ENCODE measurements at regions not wholly inside any gene's neighbourhood (a gene's known extent, or its start where the extent isn't known, plus 50 kb on each side); places are given as distances from the start of the nearest gene placed in this dataset.

- TF ChIP-seq, protein P1, sequence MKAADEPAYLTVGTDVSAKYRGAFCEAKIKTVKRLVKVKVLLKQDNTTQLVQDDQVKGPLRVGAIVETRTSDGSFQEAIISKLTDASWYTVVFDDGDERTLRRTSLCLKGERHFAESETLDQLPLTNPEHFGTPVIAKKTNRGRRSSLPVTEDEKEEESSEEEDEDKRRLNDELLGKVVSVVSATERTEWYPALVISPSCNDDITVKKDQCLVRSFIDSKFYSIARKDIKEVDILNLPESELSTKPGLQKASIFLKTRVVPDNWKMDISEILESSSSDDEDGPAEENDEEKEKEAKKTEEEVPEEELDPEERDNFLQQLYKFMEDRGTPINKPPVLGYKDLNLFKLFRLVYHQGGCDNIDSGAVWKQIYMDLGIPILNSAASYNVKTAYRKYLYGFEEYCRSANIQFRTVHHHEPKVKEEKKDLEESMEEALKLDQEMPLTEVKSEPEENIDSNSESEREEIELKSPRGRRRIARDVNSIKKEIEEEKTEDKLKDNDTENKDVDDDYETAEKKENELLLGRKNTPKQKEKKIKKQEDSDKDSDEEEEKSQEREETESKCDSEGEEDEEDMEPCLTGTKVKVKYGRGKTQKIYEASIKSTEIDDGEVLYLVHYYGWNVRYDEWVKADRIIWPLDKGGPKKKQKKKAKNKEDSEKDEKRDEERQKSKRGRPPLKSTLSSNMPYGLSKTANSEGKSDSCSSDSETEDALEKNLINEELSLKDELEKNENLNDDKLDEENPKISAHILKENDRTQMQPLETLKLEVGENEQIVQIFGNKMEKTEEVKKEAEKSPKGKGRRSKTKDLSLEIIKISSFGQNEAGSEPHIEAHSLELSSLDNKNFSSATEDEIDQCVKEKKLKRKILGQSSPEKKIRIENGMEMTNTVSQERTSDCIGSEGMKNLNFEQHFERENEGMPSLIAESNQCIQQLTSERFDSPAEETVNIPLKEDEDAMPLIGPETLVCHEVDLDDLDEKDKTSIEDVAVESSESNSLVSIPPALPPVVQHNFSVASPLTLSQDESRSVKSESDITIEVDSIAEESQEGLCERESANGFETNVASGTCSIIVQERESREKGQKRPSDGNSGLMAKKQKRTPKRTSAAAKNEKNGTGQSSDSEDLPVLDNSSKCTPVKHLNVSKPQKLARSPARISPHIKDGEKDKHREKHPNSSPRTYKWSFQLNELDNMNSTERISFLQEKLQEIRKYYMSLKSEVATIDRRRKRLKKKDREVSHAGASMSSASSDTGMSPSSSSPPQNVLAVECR (CRISPR knock-in tag; IDR thresholded peaks at IDR 0.05; ENCODE audit: borderline replicate concordance) = no peak
- TF ChIP-seq, protein P2, sequence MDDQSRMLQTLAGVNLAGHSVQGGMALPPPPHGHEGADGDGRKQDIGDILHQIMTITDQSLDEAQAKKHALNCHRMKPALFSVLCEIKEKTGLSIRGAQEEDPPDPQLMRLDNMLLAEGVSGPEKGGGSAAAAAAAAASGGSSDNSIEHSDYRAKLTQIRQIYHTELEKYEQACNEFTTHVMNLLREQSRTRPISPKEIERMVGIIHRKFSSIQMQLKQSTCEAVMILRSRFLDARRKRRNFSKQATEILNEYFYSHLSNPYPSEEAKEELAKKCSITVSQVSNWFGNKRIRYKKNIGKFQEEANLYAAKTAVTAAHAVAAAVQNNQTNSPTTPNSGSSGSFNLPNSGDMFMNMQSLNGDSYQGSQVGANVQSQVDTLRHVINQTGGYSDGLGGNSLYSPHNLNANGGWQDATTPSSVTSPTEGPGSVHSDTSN (CRISPR knock-in tag; IDR thresholded peaks at IDR 0.05; ENCODE audit: borderline replicate concordance) = no peak
- TF ChIP-seq PAX8 (CRISPR knock-in tag; IDR thresholded peaks at IDR 0.05; ENCODE audit: borderline replicate concordance) = no peak
- TF ChIP-seq, protein P3, sequence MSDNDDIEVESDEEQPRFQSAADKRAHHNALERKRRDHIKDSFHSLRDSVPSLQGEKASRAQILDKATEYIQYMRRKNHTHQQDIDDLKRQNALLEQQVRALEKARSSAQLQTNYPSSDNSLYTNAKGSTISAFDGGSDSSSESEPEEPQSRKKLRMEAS (IDR thresholded peaks at IDR 0.05) = no peak; the same call in 1 of the 2 replicates
- TF ChIP-seq, protein P4, sequence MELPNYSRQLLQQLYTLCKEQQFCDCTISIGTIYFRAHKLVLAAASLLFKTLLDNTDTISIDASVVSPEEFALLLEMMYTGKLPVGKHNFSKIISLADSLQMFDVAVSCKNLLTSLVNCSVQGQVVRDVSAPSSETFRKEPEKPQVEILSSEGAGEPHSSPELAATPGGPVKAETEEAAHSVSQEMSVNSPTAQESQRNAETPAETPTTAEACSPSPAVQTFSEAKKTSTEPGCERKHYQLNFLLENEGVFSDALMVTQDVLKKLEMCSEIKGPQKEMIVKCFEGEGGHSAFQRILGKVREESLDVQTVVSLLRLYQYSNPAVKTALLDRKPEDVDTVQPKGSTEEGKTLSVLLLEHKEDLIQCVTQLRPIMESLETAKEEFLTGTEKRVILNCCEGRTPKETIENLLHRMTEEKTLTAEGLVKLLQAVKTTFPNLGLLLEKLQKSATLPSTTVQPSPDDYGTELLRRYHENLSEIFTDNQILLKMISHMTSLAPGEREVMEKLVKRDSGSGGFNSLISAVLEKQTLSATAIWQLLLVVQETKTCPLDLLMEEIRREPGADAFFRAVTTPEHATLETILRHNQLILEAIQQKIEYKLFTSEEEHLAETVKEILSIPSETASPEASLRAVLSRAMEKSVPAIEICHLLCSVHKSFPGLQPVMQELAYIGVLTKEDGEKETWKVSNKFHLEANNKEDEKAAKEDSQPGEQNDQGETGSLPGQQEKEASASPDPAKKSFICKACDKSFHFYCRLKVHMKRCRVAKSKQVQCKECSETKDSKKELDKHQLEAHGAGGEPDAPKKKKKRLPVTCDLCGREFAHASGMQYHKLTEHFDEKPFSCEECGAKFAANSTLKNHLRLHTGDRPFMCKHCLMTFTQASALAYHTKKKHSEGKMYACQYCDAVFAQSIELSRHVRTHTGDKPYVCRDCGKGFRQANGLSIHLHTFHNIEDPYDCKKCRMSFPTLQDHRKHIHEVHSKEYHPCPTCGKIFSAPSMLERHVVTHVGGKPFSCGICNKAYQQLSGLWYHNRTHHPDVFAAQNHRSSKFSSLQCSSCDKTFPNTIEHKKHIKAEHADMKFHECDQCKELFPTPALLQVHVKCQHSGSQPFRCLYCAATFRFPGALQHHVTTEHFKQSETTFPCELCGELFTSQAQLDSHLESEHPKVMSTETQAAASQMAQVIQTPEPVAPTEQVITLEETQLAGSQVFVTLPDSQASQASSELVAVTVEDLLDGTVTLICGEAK (IDR thresholded peaks at IDR 0.05) = no peak
- TF ChIP-seq, protein P4 (CRISPR knock-in tag; IDR thresholded peaks at IDR 0.05) = no peak
- TF ChIP-seq ZNF33A (CRISPR knock-in tag; IDR thresholded peaks at IDR 0.05; ENCODE audit: borderline replicate concordance) = no peak
- no peak for TF ChIP-seq ZNF333 (CRISPR knock-in tag; IDR thresholded peaks at IDR 0.05; ENCODE audit: borderline replicate concordance)
- no peak for TF ChIP-seq RBAK (CRISPR knock-in tag; IDR thresholded peaks at IDR 0.05)
- TF ChIP-seq ZNF563 (CRISPR knock-in tag; IDR thresholded peaks at IDR 0.05) = no peak
- TF ChIP-seq ZBTB34 (CRISPR knock-in tag; IDR thresholded peaks at IDR 0.05) = peak; percentile 19; the same call in 1 of the 2 replicates
Measured at GRCh38 chr12:75635606-75636444, 124.4 kb upstream of the KRR1 start (continued).
